HG03097 (cell line): ENCODE measurements at regions not wholly inside any gene's neighbourhood (a gene's known extent, or its start where the extent isn't known, plus 50 kb on each side); places are given as distances from the start of the nearest gene placed in this dataset.
"Not testable (repeated sequence)": the region's sequence is repeated elsewhere in the genome, so short reads cannot be mapped to it uniquely, and the experiment has no call there.

Experiments
- ATAC-seq: cut with Tn5 transposase; IDR thresholded peaks from one replicate; pipeline ENCODE4 v1.9.1; 2021; ENCODE audit not compliant: unreplicated experiment, low FRiP score

DNA sequence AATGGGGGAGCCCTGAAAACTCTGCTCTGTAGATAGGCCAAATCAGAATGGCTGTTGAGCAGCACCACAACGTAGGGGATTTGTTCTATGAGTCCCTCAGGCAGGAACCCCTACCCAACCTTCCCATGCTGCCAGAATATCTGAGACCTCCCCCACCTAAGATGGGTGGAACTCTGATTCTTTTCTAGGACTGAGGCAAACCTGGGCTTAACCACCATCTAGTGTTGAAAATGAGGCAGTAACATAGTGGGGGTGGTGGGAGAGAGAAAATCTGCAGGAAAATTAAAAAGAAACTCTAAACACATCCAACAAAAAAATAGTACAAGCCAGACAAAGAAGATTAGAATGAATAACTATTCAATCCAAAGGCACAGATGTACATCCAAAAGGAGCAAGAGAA lies 228.4 kb downstream of the ATPSCKMT start:
- ATAC-seq = no peak

DNA sequence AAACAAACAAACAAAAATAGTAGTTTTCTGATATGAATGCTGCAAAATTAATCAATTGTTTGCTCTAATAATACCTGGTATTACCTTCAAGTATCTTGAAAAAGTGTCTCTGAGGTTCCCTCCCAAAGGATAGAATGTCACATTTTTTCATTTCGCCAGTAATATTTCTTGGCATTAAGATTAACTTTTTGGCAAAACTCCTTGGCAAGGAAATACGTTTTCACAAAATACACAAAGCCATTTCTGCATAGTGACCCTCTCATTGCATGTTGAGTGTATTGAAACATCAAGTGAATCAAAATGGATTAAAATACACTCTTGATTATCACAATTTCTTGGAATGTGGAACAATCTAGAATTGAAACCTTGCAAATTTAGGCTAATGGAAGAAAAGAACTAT lies 230.5 kb downstream of the ATPSCKMT start:
- no peak for ATAC-seq

DNA sequence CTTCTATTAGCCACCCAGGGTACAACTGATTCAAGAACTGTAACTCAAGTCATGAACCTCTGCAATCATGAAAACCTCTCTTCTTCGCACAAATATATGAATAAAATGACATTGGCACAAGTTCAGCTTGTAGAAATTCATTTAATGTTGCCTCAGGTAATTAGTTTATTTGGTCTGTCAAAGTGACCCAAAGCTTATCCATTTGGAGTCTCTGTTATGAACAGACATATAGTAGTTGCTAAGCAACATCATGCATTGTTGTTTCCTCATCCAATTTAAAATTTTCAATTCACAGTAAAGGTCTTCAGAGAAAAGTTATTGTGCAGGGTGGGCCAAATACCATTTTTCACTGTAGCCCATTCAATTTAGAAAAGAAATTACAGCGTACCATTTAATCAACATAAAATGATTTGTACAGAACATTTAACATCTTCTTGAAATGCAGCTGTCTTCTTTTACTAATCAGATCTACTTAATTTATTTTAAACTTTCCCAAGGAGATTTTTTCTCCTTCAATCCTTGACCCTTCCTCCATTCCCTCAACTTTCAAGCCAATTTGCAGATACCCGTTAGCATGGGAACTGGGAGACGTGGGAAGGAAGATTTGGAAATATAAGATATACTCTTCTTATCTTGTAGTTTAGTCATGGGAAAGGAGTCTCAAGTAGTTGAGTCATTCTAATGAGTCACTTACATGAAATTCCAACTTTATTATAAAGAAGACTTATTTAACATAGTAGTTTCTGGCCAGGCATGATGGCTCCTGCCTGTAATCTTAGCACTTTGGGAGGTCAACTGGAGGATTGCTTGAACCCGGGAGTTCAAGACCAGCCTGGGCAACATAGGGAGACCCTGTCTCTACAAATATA lies 231.3 kb downstream of the ATPSCKMT start:
- no peak for ATAC-seq

DNA sequence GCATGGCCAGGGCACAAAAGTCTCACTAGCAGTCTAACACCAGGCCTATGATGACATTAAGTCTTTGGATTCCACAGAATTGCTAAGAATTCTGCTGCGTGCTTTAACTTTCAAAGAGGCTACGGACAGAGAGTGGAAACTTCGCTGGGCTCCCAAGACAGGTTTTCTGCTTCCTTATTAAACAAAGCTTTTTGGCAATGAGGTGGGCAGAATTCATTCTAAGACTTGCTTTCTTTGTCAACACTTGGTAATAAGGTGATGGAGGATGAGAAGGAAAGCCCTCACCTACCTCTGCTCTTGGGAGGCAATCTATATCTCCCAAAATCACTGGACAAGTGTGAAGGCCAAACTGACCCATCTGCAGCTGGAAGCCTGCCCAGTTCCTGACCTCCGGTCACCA lies 231.9 kb downstream of the ATPSCKMT start:
- ATAC-seq = no peak

DNA sequence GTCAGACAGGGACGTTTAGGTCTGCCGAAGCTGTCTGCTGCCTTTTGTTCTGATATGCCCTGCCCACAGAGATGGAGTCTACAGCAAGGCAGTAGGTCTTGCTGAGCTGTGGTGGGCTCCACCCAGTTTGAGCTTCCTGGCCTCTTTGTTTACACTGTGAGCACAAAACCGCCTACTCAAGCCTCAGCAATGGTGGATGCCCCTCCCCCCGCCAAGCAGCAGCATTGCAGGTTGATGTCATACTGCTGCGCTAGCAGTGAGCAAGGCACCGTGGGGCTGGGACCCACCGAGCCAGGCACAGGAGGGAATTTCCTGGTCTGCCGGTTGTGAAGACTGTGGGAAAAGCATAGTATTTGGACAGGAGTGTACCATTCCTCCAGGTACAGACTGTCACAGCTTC lies 233.1 kb downstream of the ATPSCKMT start:
- ATAC-seq = not testable (repeated sequence)

DNA sequence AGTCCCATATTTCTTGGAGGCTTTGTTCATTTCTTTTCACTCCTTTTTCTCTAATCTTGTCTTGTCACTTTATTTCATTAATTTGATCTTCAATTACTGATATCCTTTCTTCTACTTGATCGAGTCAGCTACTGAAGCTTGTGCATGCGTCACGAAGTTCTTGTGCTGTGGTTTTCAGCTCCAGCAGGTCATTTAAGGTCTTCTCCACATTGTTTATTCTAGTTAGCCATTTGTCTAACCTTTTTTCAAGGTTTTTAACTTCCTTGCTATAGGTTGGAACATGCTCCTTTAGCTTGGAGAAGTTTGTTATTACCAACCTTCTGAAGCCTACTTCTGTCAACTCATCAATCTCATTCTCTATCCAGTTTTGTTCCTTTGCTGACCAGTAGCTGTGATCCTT lies 234.0 kb downstream of the ATPSCKMT start:
- not testable (repeated sequence) for ATAC-seq

DNA sequence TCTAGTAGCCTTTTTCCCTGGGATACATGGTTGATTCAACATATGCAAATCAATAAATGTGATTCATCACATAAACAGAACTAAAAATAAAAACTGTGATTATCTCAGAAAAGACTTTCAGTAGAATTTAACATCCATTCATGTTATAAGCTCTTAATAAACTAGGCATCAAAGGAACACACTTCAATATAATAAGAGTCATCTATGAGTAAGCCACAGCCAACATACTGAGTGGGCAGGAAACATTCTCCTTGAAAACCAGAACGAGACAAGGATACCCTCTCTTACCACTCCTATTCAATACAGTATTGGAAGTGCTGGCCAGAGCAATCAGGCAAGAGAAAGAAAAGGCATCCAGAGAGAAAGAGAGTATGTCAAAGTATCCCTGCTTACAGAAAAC lies 239.9 kb downstream of the ATPSCKMT start:
- ATAC-seq = no peak

DNA sequence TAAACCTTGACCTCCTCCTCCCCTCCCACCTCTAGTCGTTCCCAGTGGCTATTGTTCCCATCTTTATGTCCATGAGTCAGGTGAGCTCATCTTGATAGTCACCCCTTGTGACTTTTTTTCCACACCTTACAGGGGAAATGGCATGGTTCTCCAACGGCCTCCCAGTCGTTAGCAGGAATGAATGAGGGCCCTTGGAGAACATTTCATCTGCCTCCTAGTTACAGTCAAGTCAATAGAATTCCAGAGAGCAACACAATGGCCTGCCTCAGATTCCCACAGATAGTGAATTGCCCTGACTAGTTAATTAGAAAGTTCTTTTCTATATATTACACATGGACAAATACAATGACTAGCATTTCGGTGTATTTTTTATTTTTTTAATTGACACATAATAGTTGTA lies 262.6 kb downstream of the ATPSCKMT start:
- ATAC-seq = no peak

DNA sequence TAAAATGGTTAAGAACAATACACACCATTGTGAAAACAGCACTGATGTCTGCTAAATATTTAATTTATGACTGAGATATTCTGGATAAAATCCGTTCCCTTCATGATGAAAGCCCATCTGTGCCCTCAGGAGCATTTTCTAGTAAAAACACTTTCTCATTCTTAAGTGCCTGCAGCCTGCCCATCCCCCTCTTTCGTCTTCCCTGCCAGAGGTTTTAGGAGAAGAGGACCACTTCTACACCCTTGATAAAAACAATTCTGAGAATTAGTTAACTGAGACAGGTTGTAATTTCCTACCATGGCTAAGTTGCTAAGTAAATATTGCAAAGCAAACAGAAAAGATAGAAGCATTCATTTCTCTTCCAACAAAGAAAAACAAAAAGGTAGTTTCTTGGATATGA lies 272.6 kb downstream of the ATPSCKMT start:
- no peak for ATAC-seq

DNA sequence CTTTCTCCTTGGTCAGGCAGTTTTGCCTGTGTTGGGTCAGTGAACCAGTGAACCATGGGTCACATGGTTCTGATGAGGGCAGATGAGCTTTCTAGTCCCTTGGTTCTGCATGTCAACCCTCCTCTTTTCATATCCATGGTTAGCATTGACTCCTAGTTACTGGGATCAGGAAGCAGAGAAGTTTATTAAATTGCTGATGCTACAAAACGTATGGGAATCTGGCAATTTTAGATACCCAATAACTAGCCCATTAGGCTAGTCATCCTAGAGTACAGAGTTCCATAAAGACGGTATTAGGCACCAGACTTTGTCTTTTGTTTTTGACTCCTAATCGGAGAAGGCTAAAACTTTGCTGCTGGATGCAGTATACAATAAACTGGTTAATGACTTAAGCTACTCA lies 273.1 kb downstream of the ATPSCKMT start:
- no peak for ATAC-seq

DNA sequence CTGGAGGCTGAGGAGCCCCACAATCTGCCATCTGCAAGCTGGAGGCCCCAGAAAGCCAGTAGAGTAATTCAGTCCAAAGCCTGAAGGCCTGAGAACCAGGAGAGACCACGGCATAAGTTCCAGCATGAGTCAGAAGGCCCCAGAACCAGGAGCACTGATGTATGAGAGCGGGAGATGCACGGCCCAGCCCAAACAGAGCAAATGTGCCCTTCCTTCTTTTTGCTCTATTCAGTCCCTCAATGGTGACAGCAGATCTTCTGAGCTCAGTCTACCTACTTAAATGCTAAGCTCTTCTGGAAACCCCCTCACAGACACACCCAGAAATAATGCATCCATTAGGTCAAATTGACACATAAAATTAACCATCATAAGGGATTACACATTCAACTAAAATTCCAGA lies 277.6 kb downstream of the ATPSCKMT start:
- no peak for ATAC-seq

DNA sequence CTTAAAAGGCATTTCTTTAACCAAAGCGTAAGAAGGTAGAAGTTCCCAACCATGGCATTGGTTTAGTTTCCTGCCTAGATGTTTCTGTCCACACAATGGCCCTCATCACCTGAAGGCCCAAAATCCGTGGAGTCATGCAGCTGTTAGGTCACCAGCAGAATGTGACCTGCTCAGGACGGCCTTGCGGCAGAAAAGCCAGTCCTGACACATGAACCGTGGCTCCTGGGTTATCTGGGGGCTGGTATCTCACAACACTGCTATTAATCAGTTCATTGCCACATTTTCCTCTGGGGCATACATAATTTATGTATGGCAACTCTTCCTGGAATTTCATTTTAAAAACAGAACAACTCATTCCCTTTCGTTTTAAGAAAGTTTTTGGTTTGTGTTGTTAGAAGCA lies 278.4 kb downstream of the ATPSCKMT start:
- no peak for ATAC-seq

DNA sequence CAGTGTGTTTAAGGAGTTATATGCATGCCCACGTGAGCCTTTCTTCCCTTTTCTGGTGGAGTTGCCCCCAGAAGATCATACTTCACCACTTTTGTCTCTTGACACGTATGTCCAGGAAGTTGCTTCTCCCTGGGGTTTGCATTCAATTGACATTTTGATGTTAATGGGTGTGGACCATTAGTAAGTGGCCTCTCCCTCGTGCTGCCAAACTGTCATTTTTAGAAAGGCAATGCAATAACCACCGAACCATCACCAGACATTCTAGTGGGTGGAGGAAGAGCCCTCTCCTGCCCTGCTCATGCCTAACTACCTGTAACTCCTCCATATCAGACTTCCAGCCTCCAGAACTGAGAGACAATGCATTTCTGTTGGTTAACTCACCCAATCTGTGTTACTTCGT lies 290.8 kb downstream of the ATPSCKMT start:
- no peak for ATAC-seq

DNA sequence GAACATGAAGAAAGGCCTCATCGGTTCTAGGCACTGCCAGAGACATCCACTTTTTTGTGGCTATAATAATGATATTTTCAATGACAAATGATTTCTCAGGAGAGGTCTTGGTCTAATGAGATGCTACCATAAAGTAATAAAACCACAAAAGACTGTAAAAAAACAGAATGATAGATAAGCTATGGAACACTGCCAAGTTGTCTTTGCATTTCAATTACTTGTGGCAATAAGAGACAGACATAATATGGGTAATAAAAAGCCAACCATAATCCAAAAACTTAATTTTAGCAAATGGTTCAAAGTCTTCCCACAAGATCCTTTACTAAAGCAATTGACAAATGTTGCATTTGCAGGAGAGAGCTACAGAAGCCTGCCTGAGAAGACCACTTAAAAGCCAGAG lies 292.5 kb downstream of the ATPSCKMT start:
- ATAC-seq = no peak

DNA sequence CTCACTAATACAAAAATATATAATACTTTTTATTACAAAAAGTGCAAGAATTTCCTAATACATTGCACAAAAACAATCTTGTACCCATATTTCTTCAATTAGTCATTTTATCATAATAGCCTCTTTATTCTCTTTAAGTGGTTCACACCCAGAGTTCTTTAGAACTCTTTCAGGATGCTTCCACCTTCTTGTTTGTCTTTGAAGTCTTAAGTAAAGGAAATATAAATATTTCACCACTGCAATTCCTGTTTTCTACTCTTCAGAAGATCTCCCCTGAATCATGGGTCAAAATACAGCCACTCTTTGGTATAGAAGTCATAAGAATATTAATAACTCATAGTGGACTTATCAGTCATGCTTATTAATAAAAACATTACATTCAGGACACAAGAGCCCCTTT lies 293.0 kb downstream of the ATPSCKMT start:
- ATAC-seq = no peak

DNA sequence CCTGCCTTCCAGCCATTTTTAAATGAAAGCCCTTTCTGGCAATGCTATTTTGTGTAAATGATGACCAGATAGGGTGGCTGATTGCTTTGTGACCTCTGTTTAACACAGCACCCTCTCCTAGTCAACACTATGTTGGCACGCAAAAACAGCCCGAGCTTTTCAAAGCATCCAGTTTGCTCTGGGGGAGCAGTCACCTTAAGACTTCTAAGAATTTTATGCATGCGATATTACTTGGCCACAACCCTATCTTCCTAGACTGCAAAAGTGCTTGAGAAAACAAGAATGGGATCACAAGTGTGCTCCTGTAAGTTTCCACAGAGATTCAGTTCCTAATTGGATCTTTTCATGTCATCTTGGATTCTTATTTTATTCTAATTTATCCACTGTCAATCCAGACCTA lies 294.1 kb downstream of the ATPSCKMT start:
- no peak for ATAC-seq

DNA sequence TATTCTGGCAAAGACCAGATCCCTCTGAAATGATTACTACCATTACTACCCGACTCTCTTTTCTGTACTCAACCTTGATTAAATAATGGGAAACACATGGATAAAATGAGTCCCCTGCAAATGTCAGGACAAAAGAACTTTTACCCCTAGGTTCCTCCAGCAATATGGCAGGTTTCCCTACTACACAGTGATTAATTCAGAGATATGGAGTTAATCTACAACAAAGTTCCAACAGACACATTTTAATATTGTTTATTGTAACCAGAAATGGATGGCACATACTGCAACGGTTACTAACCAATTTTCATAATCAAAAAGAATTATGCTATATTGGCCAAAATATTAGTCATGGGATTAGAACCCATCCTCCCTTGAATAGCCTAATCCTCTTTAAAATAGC lies 294.8 kb downstream of the ATPSCKMT start:
- no peak for ATAC-seq

DNA sequence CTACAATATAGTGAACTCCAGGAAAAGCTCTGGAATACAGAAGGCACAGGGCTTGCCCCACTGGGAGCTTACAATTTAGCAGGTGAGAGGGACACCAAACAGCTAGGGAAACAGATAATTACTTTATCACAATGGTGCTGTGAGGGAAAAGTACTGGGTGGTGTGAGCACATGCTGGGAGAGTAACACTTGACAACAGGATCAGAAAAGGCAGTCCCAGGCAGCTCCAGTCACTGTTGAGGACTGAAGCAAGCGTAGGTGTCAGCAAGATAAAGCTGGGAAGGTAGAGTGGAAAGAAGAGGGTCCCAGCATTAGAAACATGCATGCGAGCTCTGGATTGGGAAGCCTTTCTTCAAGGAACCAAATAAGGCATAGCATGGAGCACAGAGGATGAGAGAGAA lies 296.0 kb downstream of the ATPSCKMT start:
- no peak for ATAC-seq

DNA sequence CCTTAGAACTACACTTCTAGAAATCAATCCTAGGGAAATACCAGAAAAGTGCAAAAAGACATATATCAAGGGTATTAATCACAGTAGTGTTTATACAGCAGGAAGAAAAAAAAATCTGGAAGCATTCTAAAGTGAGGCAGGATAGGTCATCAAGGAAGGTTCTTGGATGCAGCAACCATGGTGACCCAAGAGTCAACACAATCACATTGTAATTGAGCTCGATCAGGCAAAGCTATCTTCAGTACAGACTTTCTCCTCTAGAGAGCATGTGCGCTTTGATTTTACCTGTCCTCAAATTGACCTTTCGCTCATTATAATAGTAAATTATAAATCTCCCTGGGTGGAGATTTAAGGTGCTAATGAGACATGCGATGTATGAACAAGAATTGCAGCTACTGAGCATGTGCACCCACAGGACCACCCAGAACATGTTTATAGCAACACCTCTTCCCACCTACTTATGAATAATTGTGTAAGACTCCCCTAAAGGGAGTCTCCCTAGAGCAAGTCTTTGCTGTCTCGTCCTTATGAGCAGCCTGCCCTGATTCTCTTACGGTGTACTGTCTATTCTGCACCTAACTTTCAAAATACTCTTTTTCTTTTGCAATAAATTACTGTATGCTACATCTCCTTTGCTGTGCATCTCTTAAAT lies 297.7 kb downstream of the ATPSCKMT start:
- ATAC-seq = no peak

DNA sequence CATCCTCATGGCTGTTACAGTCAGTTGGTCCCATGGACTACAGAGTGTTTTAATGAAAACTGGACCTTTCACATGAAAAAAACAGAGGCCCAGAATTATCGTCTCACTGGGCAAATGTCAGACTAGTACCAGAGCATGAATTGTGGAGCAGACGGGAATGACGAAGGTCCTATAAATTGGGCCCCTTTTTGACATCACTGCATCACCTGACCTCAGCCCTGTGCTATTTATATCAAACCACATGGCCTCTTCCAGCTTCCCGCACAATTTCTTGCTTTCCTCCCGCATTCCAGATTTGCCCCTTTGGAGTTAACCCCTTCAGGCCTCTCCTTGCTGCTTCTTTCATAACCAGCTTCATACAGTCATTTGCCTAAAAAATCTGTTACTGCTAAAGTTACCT lies 301.7 kb downstream of the ATPSCKMT start:
- ATAC-seq = no peak

DNA sequence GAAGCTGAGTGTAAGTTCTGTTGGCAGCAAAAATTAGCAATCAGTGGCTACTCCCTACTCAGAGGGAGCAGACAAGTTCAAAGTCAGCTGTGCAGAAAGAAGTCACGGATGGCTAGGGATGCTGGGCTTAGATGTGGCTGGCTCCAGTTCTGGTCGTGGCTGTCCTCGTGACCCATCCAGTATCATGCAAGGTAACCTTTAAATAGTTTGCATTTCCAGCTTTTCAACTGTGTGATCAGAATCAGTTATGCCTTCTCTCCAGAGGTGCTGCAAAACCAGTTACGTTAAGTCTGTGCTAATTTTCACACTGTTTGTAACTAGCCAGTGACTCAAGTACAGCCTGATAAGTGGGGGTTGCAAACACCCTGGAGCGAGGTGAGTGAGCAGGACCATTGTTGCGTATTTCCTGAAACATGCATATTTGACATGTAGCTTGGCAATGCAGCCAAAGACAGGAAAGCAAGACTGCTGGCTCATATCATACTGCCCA lies 302.4 kb downstream of the ATPSCKMT start:
- ATAC-seq = peak; percentile 62

DNA sequence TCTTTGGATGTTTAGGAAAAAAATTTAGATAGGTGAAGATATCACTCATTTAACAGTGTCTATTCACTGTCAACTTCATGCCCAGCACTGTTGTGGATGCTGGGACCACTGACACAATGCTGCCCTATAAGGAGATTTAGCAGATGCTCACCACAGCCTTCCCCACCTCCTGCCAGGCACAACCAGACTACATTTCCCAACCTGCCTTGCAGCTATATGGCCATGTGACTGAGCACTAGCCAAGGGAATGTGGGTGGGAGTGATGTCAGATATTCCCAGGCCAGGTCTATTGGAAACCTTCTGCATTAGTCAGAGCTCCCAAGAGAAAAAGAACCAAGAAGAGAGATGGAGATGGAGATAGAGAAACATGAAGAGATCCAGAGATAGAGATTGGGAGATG lies 302.6 kb upstream of the TAS2R1 start:
- ATAC-seq = no peak
